IPS-15b (cell line): ENCODE measurements at regions not wholly inside any gene's neighbourhood (a gene's known extent, or its start where the extent isn't known, plus 50 kb on each side); places are given as distances from the start of the nearest gene placed in this dataset.

Experiments used
- H3K27me3 ChIP-seq: one replicate; pipeline ENCODE4 v1.6.1; 2013; ENCODE audit warnings: low read length; ENCODE audit not compliant: control insufficient read depth, insufficient read depth
- H3K36me3 ChIP-seq: one replicate; pipeline ENCODE4 v1.6.1; 2013; ENCODE audit warnings: low read length; ENCODE audit not compliant: control insufficient read depth, insufficient read depth
- H3K4me1 ChIP-seq: one replicate; pipeline ENCODE4 v1.6.1; 2013; ENCODE audit warnings: mild to moderate bottlenecking, low read length; ENCODE audit not compliant: control insufficient read depth, insufficient read depth
- H3K4me3 ChIP-seq: one replicate; pipeline ENCODE4 v1.5.1; 2013; ENCODE audit warnings: low read depth, low read length
- H3K9ac ChIP-seq: one replicate; pipeline ENCODE4 v1.6.1; 2013; ENCODE audit warnings: low read depth, mild to moderate bottlenecking, low read length
- H3K9me3 ChIP-seq: one replicate; pipeline ENCODE4 v1.6.1; 2013; ENCODE audit warnings: mild to moderate bottlenecking, low read length; ENCODE audit not compliant: control insufficient read depth, insufficient read depth

DNA sequence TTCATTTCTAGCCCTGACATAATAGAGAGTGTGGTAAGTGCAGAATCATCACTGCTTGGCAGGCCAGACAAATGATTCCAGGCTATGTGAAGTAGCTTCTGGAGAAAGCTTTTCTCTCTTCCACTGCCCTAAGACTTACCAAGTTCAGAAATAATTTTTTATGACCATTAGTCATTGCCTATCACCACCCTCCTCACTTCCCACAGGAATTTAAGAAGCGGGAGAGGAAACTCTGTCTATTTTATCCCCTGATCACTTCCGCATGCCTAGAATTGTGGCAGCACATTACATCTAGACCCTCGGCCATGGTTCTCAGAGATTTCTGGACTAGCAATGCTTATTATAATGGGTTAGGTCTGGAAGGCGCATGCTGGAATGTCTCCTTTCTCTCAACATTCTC, 397.8 kb upstream of the NR2F2 start:
- Histone ChIP-seq H3K36me3 (no peaks in the 10 kb centered on the region), H3K27me3 (no peaks in the 10 kb centered on the region)

DNA sequence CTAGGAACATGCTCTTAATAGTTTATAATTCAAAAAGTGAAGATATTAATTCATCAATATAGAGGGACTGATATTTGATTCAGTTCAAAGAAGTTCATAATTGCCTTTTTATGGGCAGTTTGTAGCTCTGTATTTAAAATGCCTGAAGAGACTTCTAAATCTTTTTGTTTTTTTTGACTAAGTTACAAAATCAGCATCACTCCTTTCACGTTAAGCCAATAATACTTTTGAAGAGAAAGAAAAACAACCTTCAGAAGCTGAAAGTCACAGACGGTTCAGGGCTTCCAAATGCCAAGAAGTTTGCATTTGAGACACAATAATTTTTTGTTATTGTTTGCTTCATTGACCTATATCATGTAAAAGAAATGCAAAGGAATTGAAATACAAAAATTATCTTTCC, 394.6 kb upstream of the NR2F2 start:
- no peaks in the 10 kb centered on the region for H3K4me1 ChIP-seq
- no peaks in the 10 kb centered on the region for H3K9me3 ChIP-seq
- H3K9ac ChIP-seq = no peak overlapping the region
- H3K27me3 ChIP-seq = no peaks in the 10 kb centered on the region
- no peak overlapping the region for H3K4me3 ChIP-seq
- H3K36me3 ChIP-seq = no peaks in the 10 kb centered on the region

More for the DNA sequence above, 397.8 kb upstream of the NR2F2 start:
- Histone ChIP-seq H3K4me3 (no peak overlapping the region), H3K4me1 (no peaks in the 10 kb centered on the region), H3K9ac (no peak overlapping the region), H3K9me3 (no peaks in the 10 kb centered on the region)

DNA sequence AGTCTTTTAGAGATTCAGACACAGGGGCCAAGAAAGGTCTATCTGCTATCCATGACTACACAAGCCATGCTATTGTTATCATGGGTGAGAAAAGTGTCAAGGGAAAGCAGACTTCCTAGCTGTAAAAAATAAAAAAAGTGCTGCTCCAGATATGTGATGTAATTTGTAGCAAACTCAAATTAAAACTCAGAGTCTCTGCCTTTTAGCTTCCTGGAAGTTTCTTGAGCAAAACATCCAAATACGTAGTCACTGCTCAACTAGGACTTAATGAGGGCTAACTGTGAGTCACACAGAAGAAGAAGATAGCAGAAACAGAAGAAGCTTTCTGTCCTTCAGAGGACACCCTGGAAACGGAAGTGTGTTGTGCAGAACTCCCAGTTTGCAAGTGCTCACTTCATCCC, 393.4 kb upstream of the NR2F2 start:
- Histone ChIP-seq H3K27me3 (no peaks in the 10 kb centered on the region), H3K4me1 (no peaks in the 10 kb centered on the region), H3K9me3 (no peaks in the 10 kb centered on the region), H3K9ac (no peak overlapping the region), H3K4me3 (no peak overlapping the region), H3K36me3 (no peaks in the 10 kb centered on the region)

DNA sequence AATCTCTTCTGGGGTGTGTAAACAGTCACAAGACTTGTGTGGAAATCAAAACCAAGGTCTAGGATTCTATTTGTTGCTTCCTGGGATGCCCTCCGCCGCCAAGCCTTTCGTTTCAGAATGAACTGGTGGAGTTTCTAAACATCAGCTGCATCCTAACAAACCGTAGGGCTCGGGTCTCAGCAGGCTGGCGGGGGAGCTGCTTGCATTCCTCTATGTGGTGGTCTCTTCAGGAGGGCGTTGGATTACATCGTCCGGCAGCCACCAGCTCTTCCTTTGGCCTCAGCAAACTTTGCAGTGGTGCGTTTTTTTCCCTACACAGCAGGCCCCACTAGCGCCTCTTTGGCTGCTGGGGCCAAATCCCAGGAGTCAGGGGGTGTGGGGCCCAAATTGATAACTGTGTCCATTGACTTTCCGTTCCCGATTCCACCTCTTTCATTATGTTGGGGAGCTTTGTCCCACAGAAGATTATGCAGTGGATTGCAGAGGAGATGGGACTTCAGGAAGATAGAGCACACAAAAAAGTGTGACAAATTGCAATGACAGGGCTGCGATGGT, 390.0 kb upstream of the NR2F2 start:
- H3K9ac ChIP-seq = no peak overlapping the region
- no peaks in the 10 kb centered on the region for H3K36me3 ChIP-seq

DNA sequence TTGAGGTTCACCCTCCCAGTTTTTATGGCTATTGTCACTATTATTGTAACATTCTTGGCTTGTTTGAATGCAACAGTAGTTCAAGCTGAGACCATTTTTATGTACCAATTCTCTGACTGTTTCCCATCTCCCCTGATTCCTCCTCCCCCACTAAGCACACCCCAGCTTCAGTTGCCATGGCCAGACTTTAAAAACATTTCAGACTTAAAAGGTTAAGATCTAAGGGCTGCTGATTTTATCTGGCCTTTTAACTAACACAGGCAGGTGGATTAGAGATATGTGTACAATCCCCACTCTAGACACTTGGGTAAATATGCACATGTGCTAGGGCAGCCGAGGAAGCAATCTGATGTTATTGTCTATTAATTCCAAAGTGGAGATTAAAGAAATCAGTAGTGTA, 386.3 kb upstream of the NR2F2 start:
- Histone ChIP-seq H3K9ac (no peak overlapping the region), H3K9me3 (no peaks in the 10 kb centered on the region), H3K4me3 (no peak overlapping the region), H3K4me1 (no peaks in the 10 kb centered on the region), H3K36me3 (no peaks in the 10 kb centered on the region), H3K27me3 (no peaks in the 10 kb centered on the region)

More for the DNA sequence above, 390.0 kb upstream of the NR2F2 start:
- Histone ChIP-seq H3K9me3 (no peaks in the 10 kb centered on the region), H3K27me3 (no peaks in the 10 kb centered on the region), H3K4me3 (no peak overlapping the region), H3K4me1 (no peaks in the 10 kb centered on the region)

DNA sequence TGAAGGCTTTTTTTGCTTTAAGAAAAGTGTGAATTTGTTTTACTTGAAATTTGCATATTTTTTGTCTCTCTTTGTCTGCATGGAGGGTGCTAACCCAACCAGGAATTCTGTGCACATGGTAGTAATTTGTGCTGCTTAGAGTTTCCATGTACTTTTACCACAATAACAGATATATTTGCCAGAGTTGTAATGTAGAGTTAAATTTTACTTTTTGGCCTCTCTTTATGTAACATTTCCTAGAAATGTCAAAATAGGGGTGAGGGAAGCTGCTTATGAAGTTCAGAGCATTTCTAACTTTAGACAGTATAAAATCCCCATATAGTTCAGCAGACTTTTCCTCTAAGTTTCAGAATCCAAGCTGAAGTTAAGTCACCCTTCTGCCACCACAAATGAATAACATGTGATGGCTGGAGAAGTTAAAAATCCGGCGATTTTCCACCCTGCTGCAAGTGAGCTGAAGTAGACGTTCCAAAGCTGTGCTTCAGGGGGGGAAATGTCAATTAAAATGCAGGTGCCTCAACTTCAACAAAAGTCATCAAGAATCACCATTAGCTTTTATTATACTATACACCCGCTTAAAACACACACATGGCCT, 385.7 kb upstream of the NR2F2 start:
- Histone ChIP-seq H3K9ac (no peak overlapping the region), H3K27me3 (no peaks in the 10 kb centered on the region), H3K36me3 (no peaks in the 10 kb centered on the region), H3K4me1 (no peaks in the 10 kb centered on the region), H3K4me3 (no peak overlapping the region), H3K9me3 (no peaks in the 10 kb centered on the region)

DNA sequence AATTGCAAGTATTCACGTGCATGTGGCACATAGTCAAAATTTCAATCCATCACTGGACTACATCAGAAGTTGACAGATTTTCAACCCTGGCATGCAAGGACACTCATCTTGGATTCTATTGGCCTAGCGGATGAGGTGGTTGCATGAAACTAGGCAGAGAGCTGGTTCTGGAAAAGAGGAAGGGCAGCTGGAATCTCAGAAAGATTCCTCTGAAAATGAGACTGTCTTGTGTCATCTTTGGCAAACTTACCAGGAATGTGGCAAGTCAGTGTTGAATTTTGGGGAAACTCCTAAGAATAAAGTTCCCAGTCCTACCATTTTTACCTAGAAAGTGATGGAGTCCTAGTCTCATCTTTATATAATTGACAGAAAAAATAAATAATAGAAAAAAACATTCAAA, 384.3 kb upstream of the NR2F2 start:
- H3K9me3 ChIP-seq = no peaks in the 10 kb centered on the region
- H3K4me3 ChIP-seq = no peak overlapping the region
- H3K27me3 ChIP-seq = no peaks in the 10 kb centered on the region
- H3K36me3 ChIP-seq = no peaks in the 10 kb centered on the region
- no peak overlapping the region for H3K9ac ChIP-seq
- no peaks in the 10 kb centered on the region for H3K4me1 ChIP-seq

DNA sequence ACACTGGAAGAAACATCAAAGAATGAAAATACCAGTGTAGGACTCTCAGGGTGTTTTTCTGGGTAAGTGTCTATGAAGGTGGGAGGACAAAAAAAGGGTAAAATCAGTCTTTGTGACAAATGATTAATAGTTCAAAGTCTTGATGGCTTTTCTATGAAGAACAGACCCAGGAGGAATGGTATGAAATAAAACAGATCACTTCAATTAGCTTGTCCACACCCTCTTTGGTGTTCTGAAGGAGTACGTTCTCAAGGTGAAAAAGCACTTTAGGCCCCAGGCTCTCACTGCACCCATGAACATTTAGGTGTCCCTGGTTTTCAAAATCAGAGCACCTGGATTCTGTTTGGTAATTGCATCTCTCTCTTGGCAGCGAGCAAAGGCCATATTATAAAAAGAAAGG, 383.6 kb upstream of the NR2F2 start:
- H3K4me1 ChIP-seq = no peaks in the 10 kb centered on the region
- H3K36me3 ChIP-seq = no peaks in the 10 kb centered on the region
- H3K4me3 ChIP-seq = no peak overlapping the region
- H3K9ac ChIP-seq = no peak overlapping the region
- H3K9me3 ChIP-seq = no peaks in the 10 kb centered on the region
- H3K27me3 ChIP-seq = no peaks in the 10 kb centered on the region

DNA sequence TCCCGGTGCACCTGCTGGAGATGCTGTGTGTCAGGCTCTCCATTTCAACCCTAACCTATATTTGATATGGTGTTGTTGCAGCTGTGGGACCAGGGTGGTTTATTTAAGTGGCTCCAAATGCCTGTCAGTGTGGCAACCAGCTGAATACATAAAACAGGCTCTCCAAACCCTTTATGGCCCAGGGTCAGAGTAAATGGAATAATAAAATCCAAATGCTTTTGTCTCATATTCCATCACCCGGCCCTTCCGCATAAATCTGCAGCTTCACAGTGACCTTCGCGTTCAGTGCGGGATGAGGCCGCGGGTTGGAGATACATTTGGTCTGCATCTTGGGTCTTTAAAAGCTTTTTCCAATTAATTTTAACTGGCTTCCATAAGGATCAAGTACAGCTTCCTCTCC, 382.1 kb upstream of the NR2F2 start:
- Histone ChIP-seq H3K4me1 (no peaks in the 10 kb centered on the region), H3K27me3 (no peaks in the 10 kb centered on the region), H3K9me3 (no peaks in the 10 kb centered on the region), H3K36me3 (no peaks in the 10 kb centered on the region), H3K9ac (no peak overlapping the region), H3K4me3 (no peak overlapping the region)

DNA sequence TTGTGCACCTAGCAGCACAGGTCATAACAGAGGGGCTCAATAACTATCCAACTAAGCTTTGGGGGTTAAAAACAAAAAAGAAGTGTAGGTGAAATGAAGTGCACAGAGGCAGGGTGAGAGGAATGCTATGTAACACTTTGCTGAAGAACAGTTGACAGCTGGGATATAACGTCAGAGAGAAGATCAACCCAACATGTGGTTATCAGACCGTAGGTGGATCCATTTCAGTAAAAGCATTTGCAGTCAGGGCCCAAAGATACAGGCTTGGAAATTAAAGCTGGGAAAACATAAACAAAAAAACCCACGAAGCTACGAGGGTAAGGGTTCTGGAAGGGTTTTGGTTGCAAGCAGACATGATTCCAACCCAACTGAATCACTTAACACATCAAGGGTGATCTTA, 377.5 kb upstream of the NR2F2 start:
- Histone ChIP-seq H3K9me3 (no peaks in the 10 kb centered on the region), H3K4me1 (peaks cover under 1% of the 10 kb centered on the region), H3K4me3 (no peak overlapping the region), H3K36me3 (no peaks in the 10 kb centered on the region), H3K27me3 (no peaks in the 10 kb centered on the region), H3K9ac (no peak overlapping the region)

DNA sequence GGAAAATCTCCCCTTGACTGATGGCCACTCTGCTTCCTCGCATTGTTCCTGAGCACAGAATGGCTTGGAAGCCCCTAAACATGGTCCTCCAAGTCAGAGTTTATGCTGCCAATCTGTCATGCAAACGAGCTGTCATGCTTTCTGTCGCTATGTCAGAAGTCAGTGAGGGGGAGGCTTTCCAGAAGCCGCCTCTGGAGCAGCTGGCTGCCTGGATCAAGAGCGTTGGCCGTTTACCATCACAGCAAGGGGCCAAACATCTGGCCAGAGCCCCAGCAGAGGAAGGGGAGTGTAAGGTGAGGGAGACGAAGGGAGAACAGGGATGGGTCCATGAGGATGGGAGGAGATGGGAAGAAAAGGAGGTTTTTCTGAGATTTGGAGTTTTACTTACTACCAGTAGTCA, 372.6 kb upstream of the NR2F2 start:
- no peak overlapping the region for H3K9ac ChIP-seq
- no peaks in the 10 kb centered on the region for H3K27me3 ChIP-seq
- H3K9me3 ChIP-seq = no peaks in the 10 kb centered on the region
- no peaks in the 10 kb centered on the region for H3K36me3 ChIP-seq
- H3K4me3 ChIP-seq = no peak overlapping the region
- H3K4me1 ChIP-seq = peaks cover 3% of the 10 kb centered on the region

DNA sequence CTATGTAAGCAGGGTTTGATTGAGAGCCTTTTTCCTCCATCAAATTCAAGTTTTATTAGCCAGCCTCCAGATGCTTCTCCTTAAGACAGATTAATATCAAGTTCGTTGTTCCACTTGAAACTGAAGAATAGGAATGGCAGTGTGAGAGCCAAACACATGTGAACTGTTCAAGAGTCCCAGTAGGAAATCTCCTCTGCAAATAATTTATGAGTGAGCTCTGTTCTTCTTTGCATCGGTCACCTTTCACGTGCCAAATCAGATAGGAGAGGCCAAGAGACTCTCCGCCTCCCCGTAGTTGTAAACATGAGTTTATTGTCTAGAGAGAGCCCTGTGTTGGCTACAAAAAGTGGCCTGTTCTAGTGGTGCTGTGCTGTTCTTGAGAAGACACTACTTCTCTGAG, 372.1 kb upstream of the NR2F2 start:
- Histone ChIP-seq H3K9ac (no peak overlapping the region), H3K4me1 (peaks cover 3% of the 10 kb centered on the region), H3K9me3 (no peaks in the 10 kb centered on the region), H3K4me3 (no peak overlapping the region), H3K27me3 (no peaks in the 10 kb centered on the region), H3K36me3 (no peaks in the 10 kb centered on the region)
